ENCODE measurements at regions not wholly inside any gene's neighbourhood (a gene's known extent, or its start where the extent isn't known, plus 50 kb on each side); places are given as distances from the start of the nearest gene placed in this dataset.
"Not testable (repeated sequence)": the region's sequence is repeated elsewhere in the genome, so short reads cannot be mapped to it uniquely, and the experiment has no call there.

DNA sequence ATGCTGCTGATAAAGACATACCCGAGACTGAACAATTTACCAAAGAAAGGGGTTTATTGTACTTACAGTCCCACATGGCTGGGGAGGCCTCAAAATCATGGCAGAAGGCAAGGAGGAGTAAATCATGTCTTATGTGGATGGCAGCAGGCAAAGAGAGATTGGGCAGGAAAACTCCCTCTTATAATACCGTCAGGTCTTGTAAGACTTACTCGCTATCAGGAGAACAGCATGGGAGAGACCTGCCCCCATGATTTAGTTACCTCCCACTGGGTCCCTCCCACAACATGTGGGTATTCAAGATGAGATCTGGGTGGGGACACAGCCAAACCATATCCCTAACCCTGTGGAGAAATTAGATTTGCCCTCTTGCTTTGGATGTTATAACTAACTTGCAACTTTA, 1068.0 kb upstream of the ZEB2 start:
- DNase-seq, result no peak

DNA sequence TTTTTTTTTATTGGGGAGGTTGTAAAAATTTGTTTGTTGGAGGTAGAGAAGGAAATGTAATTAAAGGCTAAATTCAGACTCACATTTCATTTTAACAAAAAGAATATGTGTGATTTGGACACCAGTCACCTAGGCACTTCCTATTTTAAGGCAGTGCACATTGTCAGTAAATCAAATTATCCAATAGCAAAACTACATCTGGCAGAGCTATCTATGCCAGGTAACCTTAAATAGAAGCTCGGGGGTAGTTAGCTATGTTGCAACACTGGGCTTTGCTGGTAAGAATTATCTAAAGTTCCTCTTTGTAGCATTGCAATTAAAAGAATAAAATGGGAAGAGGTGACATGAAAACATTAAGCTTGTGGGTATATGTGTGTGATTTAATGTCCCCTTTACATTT, 1064.4 kb upstream of the ZEB2 start:
- no peak for DNase-seq

DNA sequence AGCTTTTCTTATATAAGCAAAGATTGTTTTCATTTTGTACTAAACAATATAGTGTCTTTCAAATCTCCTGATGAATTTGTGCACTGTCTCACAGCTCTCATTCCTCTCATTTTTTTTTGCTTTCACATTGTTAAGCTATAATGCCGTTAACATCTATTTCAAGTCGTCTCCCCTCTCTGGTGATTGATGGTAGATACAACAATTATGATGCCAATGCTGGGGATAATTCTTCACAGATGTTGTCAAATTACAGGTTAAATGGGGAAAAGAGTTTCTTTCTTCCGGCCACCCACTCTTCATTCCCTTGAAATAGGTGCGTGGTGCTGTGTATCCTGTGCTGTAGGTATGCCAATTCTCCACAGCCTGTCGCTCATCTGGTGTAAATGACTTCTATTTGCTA, 1053.7 kb upstream of the ZEB2 start:
- DNase-seq, result no peak

DNA sequence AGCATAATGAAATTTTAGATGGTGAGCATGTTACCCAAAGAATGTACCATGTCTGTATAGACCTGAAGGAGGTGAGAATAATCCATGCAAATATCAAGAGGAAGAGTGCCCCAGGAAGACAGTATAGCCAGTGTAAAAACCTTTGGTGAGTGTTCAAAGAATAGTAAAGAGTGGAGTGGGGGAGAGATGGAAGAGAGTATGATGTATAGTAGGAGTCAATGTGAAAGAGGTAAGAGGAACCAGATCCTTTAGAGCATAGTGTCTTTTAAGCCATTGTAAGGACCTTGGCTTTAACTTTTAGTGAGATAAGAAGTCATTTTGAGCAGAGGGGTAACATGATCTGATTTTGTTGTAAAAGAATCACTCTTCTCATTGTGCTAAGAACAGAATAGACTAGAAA, 1052.3 kb upstream of the ZEB2 start:
- DNase-seq, result no peak

DNA sequence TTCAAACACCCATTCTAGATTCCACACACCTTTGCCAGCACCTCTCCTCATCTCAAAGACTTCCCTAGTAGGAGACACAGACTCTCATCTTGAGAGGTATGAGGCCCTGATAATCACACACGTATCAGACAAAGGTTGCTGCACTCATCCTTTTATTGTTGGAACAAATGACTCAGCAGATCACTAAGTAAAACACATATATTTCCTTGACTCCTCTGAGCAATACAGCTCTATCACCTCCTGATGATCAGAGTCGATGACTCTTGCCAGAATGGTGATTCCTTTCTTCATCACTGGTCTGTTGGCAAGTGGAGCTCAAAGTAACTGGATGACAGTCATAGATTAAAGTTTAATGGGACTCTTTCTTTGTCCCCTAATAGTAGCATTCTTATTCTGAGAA, 1049.2 kb upstream of the ZEB2 start:
- DNase-seq, result no peak

DNA sequence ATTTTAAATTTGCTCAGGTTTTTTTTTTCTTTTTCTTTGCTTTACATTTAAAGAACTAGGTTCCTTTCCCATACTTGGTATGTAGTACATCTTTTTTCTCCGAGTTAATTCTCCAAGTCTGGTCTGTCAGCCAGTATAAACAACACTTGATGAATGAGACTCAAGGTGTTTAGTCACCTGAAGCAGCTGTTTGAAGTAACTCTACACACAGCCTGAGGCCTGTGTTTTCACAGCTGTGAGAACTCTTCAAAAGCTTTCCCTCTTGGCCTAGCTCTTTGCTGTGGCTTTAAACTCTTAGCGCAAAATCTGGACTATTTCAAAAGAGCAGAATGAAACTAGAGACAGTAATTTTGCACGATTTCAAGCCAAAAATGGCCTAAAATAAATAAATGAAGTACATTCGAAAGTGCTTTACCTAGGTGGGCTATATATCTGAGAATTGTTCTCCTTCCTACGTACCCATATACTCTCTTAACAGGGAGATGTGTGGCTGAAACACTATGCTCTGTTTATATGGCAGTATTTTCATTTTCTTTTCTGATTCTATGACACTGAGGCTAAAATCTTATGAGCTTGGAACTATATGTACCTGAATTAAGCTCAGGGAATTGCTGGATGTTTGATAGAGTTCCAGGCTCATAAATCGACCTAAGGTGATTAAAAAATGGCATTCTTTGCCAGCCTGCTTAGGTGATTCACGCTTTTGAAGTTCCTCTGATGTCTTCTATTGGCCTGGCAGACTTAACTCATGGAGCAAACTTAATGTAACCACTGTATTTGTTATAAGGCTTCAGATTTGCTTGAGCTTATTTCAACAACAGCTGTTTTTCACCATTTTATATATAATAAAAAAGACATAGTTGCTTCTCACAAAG, 1044.1 kb upstream of the ZEB2 start:
- no peak for DNase-seq

DNA sequence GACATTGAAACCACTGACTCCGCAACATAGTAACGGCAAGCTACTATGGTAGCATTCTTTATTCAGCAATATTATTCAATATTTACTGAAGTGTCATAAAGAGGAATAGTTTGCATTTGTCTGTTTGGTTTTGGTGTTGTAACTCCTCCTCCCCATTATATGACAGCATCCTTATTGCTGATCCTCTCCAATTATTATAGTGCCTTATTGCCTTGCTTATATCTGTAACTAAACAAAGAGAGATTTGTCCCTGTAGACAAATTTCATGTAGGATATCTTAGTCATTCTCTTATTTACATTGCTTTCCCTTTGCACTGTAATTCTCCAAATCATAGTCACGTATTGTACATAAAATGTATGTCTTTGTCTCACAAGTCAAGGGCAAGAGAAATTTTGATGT, 1041.2 kb upstream of the ZEB2 start:
- no peak for DNase-seq

DNA sequence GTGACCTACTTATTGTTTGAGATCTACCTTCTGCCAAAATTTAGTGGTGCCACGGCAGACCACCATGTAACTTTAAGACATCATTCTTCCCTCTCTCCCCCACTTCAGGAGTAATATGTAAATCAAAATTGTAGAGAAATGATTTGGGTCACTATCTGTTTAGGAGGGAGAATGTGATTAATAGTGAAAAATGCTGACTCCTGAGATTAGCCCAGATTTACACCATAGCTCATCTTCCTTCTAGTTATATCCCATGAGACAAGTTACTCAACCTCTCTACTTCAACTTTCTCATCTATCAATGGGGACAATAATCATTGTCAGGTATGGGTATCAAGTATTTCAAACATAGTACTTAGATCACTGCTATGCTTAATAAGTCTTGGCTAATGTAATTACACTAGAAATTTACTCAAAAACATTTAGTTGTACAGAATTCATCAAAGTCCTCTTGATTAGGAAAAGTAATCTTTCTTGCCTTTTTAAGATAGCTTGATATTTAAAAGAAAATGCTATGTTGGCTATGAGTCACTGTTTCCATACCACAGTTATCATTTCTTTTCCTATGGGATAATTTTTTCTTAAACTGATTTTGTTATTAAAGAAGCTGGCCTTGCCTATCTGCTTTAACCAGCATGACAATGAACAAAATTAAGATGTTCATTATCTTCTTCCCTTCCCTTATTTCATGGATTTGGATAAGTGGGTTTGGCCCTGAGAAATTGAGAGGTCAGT, 1038.9 kb upstream of the ZEB2 start:
- no peak for DNase-seq

DNA sequence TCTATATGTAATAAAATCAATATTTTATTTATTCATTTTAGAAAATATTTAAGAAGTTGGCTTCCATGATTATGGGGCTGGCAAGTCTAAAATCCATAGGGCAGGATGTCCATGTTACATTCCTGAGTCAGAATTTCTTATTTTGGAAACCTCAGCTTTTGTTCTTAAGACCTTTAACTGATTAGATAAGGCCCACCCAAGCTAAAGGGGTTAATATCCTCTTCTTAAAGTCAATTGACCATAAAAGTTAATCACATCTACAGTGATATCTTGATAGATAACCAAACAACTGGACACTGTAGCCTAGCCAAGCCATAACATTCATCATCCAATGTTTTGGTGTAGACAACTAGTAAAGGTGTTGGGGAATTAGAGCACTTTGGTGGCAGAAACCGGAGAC, 1035.4 kb upstream of the ZEB2 start:
- no peak for DNase-seq

DNA sequence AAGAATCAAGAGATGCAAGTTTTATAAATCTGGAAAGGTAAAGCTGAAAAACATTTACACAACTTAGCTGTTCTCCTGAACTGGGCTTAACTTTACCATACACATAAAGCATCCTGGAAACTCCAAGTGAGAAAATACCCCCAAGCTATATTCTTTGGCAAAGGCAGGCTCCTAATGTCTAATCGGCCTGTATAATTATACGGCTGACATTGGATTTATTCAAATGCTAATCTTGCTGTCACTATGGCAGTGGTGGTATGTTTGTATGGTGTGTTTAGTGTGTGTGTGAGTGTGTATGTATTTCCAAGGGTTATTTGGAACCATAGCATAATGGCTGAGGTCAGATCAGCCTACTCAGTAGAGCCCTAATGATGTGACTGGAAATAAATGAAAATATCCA, 1031.8 kb upstream of the ZEB2 start:
- no peak for DNase-seq

DNA sequence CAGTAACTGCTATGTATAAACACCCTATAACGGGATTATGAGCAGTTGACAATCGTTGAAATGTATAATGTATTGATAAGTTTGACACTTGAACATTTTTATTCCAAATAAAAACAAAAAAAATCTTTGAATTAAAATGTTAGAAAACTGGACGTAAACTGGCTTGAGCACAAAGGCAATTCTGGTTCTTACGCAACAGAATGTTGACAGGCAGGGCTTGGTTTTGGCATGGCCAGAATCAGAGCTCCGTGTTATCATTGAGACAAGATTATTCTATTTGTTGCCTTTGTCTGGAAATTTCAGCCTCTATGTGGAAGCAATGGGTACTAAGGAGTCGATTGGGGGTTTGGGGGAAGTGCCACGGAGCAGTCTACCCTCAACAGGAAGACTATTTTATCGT, 1028.6 kb upstream of the ZEB2 start:
- no peak for DNase-seq

DNA sequence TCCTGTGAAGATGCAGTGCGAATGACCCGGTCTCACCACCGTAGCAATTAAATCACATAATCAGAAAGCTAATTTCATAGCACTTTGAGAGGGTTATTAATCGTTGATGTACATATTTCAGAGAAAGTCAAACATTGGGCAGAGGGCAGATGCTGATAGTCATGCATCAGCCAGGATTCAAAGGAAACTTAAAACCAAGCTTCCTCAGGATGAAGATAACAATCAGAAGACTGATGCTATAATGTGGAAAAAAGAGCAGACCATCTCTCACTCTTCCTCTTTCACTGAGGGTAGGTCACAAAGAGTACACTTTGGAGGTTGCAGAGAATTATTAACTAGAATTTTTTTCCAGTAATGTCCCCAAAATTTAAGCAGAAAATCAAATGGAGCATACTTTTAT, 1027.7 kb upstream of the ZEB2 start:
- no peak for DNase-seq

DNA sequence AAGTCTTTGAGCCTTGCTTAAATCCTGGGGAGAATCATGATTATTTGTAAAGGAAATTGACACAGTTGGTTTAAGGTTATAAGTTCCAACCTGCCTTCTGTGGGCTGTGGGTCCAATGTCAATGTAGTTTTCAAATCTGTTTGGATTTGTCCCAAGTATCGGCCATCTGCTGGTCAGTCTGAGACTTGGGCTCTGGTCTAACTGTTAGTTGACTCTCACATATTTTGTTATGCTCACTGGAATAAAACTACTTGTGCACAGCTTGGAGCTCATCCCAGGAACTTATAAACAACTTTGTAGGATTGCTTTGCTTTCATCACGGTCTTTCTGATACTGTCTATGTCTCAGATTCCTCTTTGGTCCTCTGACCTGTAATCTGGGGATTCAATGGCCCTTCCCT, 1026.2 kb upstream of the ZEB2 start:
- DNase-seq, result no peak

DNA sequence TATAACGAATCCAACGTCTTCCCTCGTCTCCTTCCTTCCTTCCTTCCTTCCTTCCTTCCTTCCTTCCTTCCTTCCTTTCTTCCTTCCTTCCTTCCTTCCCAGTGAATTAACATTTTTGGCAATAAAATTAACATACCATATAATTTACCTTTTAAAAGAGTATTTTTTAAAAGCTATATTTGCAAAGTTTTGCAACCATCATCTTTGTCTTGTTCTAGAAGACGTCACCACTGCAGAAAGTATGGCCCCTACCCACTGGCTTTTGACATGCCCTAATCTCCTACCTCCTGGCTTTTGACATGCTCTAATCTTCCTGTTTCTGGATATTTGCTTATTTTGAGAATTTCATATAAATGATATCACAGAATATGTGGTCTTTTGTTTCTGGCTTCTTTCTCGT, 1023.9 kb upstream of the ZEB2 start:
- no peak for DNase-seq

DNA sequence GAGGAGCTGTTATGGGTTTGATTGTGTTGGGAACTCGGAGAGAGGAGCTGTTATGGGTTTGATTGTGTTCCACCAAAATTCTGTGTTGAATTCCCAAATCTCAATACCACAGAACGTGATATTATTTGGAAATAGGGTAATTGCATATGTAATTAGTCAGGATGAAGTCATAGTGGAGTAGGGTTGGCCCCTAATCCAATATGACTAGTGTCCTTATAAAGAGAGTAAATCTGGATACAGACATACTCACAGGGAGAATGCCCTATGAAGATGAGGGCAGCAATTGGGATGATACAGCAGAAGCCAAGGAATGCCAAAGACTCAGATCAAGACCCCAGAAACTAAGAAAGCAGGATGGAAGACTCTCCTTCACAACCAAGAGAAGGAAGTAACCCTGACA, 1023.2 kb upstream of the ZEB2 start:
- DNase-seq, result no peak

DNA sequence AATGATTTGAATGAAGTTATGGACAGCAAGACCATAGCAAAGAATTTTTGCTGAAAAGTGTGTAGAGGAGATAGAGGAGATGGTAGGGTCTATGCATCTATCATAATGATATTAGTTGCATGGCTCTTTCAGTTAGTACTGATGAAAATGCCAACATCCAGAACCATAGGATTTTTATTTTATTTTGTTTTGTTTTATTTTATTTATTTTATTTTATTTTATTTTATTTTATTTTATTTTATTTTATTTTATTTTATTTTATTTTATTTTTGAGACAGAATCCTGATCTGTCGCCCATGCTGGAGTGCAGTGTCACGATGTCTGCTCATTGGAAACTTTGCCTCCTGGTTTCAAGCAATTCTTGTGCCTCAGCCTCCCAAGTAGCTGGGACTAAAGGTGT, 1021.1 kb upstream of the ZEB2 start:
- no peak for DNase-seq

DNA sequence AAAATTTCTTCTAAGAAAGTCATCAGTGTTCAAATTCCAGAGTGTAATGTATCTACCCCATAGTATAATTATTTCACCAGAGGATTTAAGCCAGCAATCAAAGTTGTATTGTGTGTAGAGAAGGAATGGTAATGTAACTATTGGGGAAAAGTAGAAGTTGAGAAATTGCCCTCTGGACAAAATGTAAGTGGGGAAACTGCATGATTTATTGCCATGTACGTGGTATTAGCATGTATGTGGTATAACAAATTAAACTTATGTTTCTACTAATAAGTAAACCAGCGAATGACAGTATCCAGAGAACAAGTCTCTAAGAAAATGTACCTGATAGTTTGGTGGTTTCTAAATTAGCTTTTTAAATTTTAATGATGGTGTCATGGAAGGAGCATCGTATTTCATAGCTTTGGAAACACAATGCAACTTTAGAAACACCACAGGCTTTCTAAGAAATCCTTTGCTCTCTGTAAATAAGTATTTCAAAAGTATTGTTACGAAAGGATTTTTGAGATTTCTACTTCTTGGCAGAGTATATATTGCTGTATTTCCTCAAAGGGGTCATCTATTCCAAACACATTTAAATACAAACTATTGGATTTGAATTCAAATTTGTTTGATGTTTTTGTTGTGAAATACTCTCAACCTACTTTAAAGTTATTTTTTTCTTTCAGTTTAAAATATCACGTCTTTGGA, 1018.9 kb upstream of the ZEB2 start:
- DNase-seq, result no peak

DNA sequence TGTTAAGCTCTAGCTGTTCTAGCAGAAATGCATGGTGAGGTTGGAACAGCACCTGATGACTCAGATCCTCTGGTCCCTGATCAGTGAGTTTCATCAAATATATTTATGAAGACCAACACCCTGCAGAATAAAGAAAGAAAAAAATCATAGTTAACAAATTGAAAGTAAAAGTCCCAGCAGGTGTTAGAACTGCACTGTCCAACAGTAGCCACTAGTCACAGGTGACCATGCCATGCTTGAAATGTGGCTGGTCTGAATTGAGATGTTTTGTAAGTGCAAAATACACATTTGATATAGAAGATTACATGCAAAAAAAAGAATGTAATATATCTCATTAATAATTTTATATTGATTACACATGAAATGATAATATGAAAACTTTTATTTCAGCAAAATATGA, 1010.7 kb upstream of the ZEB2 start:
- no peak for DNase-seq

DNA sequence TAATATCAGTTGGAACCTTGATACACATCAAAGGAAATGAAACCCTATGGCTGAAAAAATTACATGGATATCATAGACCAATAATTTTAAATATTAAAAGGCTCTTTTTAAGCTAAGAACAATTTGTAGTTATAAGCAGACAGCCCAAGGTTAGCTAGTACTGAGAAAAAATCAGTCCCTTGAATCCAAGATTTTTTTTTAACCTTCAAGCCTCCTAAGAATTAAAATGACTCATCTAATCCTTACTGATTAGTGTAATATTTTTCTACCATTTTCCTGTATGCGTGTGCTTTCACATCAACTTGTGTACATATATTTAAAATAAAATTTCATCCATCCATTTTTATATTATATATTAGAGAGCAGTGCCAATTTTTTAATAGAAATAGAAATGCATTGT, 1004.9 kb upstream of the ZEB2 start:
- DNase-seq, result no peak

DNA sequence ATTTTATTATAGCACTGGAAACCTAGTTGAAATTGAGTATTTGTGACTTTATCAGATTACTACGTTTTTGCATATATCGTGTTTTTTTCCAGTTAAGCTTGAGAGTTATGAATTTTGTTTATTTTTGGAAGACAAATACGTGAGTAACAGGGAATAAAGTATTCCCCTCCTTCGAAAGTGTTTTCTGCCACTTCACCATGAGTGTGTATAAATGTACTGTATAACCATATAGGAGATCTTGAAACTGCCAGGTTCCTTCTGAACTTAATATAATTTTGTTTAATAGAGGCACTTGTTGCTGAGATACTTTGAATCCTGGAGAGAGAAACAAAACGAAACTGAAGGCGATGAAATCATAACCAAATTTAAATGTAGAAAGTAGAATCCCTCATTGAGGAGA, 1004.4 kb upstream of the ZEB2 start:
- DNase-seq, result no peak

DNA sequence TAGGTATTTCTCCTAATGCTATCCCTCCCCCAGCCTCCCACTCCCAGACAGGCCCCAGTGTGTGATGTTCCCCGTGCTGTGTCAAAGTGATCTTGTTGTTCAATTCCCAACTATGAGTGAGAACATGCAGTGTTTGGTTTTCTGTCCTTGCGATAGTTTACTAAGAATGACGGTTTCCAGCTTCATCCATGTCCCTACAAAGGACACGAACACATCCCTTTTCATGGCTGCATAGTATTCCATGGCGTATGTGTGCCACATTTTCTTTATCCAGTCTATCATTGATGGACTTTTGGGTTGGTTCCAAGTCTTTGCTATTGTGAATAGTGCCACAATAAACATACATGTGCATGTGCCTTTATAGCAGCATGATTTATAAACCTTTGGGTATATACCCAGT, 999.3 kb upstream of the ZEB2 start:
- DNase-seq, result not testable (repeated sequence)

DNA sequence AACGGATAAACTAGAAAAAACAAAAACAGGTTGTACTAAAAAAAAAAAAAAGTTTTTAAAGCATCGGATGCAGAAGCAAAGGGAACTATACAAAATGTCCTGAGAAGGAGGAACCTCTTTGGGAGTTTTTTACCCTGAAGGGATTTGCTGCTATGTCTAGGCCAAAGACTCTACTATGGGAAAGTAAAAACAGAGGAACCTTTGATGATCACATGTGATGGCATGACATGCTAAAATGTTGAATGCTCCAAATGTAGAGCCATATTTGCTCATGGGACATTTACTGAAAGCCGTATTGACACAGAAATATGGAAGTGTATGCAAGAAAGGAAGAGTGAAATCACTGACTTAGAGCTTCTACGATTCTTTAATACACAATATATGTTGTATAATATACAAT, 992.0 kb upstream of the ZEB2 start:
- no peak for DNase-seq

DNA sequence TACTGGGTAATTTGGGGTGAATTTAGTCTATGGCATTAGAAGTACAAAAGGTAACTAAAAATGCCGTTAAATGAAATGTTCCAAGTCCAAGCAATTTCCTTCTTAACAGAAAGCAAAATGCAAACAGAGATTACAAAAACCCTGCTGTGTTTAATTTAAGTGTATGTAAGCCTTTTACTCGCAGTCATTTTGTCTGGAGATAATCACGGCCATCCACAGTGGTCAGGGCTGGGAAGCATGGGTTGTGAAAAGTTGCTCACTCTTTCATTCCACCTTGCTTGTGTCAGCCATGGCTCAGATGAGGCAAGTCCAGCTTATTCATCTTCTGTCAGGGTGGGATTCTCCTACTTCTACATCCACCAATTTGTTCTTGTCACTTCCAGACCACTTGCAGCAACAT, 983.6 kb upstream of the ZEB2 start:
- DNase-seq, result no peak

DNA sequence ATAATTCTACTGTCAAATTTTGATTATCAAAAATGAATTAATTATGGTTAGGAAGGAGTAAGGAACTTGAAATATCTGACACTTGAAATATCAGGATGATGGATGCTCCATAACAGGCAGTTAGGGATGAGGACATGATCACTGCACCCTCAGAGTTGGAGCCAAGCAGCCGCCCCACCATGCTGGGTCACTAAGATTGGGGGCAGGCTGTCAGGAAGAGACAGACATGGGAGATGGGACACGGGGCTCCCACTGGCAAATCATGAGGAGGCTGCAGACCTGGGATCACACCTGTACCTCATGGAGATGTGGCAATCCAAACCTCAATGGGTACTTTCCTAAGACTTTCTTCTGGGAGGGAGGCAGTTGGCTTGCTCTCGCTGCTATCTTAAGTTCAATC, 982.0 kb upstream of the ZEB2 start:
- no peak for DNase-seq
